ENCODE measurements at regions not wholly inside any gene's neighbourhood (a gene's known extent, or its start where the extent isn't known, plus 50 kb on each side); places are given as distances from the start of the nearest gene placed in this dataset.

GRCh38 chr9:99576876-99577275, 244.8 kb upstream of the NR4A3 start:
- Histone ChIP-seq H3K9me3 (no peaks in the 10 kb centered on the region), H3K36me3 (ENCODE audit: low read depth) (no peaks in the 10 kb centered on the region), H3K4me1 (ENCODE audit: low read depth) (no peaks in the 10 kb centered on the region), H3K4me3 (no peak overlapping the region)
- intact Hi-C loops (cut with DNase I, micrococcal nuclease) = no loop called here
- no peak for TF ChIP-seq CTCF (IDR thresholded peaks at IDR 0.05)
- no peak for DNase-seq
- no peak for ATAC-seq

- Histone ChIP-seq H3K9me3 (no peaks in the 10 kb centered on the region), H3K4me1 (ENCODE audit: low read depth) (no peaks in the 10 kb centered on the region), H3K36me3 (ENCODE audit: low read depth) (no peaks in the 10 kb centered on the region), H3K4me3 (no peak overlapping the region)
- no peak for DNase-seq
- intact Hi-C loops (cut with DNase I, micrococcal nuclease) = no loop called here
- no peak for ATAC-seq
- no peak for TF ChIP-seq CTCF (IDR thresholded peaks at IDR 0.05)
Measured at GRCh38 chr9:99577351-99577750, 244.3 kb upstream of the NR4A3 start.

GRCh38 chr9:99578666-99579065, 243.0 kb upstream of the NR4A3 start:
- DNase-seq (no peak), ATAC-seq (no peak)
- no peaks in the 10 kb centered on the region for H3K9me3 ChIP-seq
- no peaks in the 10 kb centered on the region for H3K36me3 ChIP-seq (ENCODE audit: low read depth)
- intact Hi-C loops (cut with DNase I, micrococcal nuclease) = no loop called here
- no peak for TF ChIP-seq CTCF (IDR thresholded peaks at IDR 0.05)
- H3K4me1 ChIP-seq (ENCODE audit: low read depth) = no peaks in the 10 kb centered on the region
- no peak overlapping the region for H3K4me3 ChIP-seq

- intact Hi-C loops (cut with DNase I, micrococcal nuclease) = no loop called here
- TF ChIP-seq CTCF (IDR thresholded peaks at IDR 0.05) = no peak
- Histone ChIP-seq H3K36me3 (ENCODE audit: low read depth) (no peaks in the 10 kb centered on the region), H3K4me3 (no peak overlapping the region), H3K9me3 (no peaks in the 10 kb centered on the region), H3K4me1 (ENCODE audit: low read depth) (no peaks in the 10 kb centered on the region)
- DNase-seq = peak in 1 of 3 donors; percentile 5
- ATAC-seq = peak; percentile 22
Measured at GRCh38 chr9:99579964-99580363, 241.7 kb upstream of the NR4A3 start.

GRCh38 chr9:99582814-99583213, 238.9 kb upstream of the NR4A3 start:
- intact Hi-C loops (cut with DNase I, micrococcal nuclease) = no loop called here
- no peak for TF ChIP-seq CTCF (IDR thresholded peaks at IDR 0.05)
- Histone ChIP-seq H3K4me1 (ENCODE audit: low read depth) (no peaks in the 10 kb centered on the region), H3K4me3 (no peak overlapping the region), H3K9me3 (no peaks in the 10 kb centered on the region), H3K36me3 (ENCODE audit: low read depth) (no peaks in the 10 kb centered on the region)
- no peak for ATAC-seq
- no peak for DNase-seq

GRCh38 chr9:99588299-99588698, 233.4 kb upstream of the NR4A3 start:
- H3K4me1 ChIP-seq (ENCODE audit: low read depth) = no peaks in the 10 kb centered on the region

More at GRCh38 chr9:99588299-99588698, 233.4 kb upstream of the NR4A3 start:
- Histone ChIP-seq H3K9me3 (no peaks in the 10 kb centered on the region), H3K36me3 (ENCODE audit: low read depth) (no peaks in the 10 kb centered on the region), H3K4me3 (no peak overlapping the region)
- DNase-seq (no peak), ATAC-seq (no peak)
- no peak for TF ChIP-seq CTCF (IDR thresholded peaks at IDR 0.05)
- intact Hi-C loops (cut with DNase I, micrococcal nuclease) = no loop called here
